Neutrophil (primary cell): ENCODE measurements at regions not wholly inside any gene's neighbourhood (a gene's known extent, or its start where the extent isn't known, plus 50 kb on each side); places are given as distances from the start of the nearest gene placed in this dataset.

ENCODE experiments used
- H3K27ac ChIP-seq: fragments of 200-600 bp; sonication (generic); 2 replicates; pipeline ENCODE4 v1.5.1; 2016; ENCODE audit warnings: mild to moderate bottlenecking, moderate library complexity
- H3K27me3 ChIP-seq: fragments of 200-600 bp; sonication (generic); 2 replicates; pipeline ENCODE4 v1.6.0; 2016; ENCODE audit warnings: mild to moderate bottlenecking
- H3K36me3 ChIP-seq: fragments of 200-600 bp; sonication (generic); 2 replicates; pipeline ENCODE4 v1.5.1; 2017
- H3K4me1 ChIP-seq, 2 experiments: fragments of 200-600 bp in 1 of 2; sonication (generic) in 1 of 2; 1 replicate in 1 of 2; 2 replicates in 1 of 2; pipeline versions ENCODE4 v1.5.1 to v1.6.1; 2013 to 2016; ENCODE audit warnings: low read depth in 1 of 2, low read length in 1 of 2, mild to moderate bottlenecking in 1 of 2, moderate library complexity in 1 of 2; ENCODE audit not compliant: control insufficient read depth in 1 of 2, insufficient read depth in 1 of 2
- H3K4me3 ChIP-seq, 2 experiments: fragments of 200-600 bp in 1 of 2; sonication (generic) in 1 of 2; 1 replicate in 1 of 2; 2 replicates in 1 of 2; pipeline ENCODE4 v1.5.1; 2013 to 2016; ENCODE audit warnings: low read depth in 1 of 2, low read length in 1 of 2, mild to moderate bottlenecking in 1 of 2, moderate library complexity in 1 of 2
- H3K9me3 ChIP-seq: fragments of 200-600 bp; sonication (generic); 2 replicates; pipeline ENCODE4 v1.5.1; 2016
- CTCF ChIP-seq: fragments of 200-600 bp; sonication (generic); IDR thresholded peaks from 2 replicates; pipeline ENCODE4 v1.5.1; 2016; ENCODE audit warnings: antibody characterized with exemption

- H3K27me3 ChIP-seq, result no peaks in the 10 kb centered on the region
- H3K27ac ChIP-seq, result no peak overlapping the region
- TF ChIP-seq CTCF, result no peak
- H3K9me3 ChIP-seq, result no peaks in the 10 kb centered on the region
- H3K36me3 ChIP-seq, result no peaks in the 10 kb centered on the region
- H3K4me3 ChIP-seq, result no peak overlapping the region
- H3K4me1 ChIP-seq, result peaks cover 65 to 78% of the 10 kb centered on the region in 2 experiments
Measured at GRCh38 chr1:221029981-221030649, 150.9 kb downstream of the HLX start.

DNA sequence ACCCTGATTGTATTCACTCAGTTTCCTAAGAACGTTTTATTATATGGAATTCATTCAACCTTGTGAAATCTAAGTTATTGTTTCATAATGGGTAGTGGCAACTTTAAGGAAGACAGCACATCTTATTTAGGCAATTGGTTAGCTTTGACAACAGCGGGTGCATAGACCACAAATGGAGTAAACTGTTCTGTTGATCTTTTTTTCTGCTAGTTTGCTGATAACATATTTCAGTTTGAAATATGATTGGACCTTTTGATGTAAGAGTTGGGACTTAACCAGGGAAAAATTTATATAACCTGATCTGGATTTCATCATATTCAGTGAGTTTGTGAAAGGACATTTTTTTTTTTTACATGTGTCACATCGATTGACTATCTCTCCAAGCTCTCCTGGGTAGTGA lies 151.7 kb downstream of the HLX start:
- TF ChIP-seq CTCF, result no peak
- Histone ChIP-seq H3K4me1 (peaks cover 56 to 70% of the 10 kb centered on the region in 2 experiments), H3K27ac (peak overlapping the region; percentile 34), H3K9me3 (no peaks in the 10 kb centered on the region), H3K27me3 (no peaks in the 10 kb centered on the region), H3K36me3 (no peaks in the 10 kb centered on the region), H3K4me3 (peak overlapping the region in 1 of 2 experiments; percentile 9)

GRCh38 chr1:221031458-221032203 lies 152.4 kb downstream of the HLX start:
- Histone ChIP-seq H3K9me3 (no peaks in the 10 kb centered on the region), H3K27me3 (no peaks in the 10 kb centered on the region), H3K27ac (peak overlapping the region; percentile 34), H3K4me3 (peak overlapping the region in 1 of 2 experiments; percentile 9), H3K36me3 (no peaks in the 10 kb centered on the region), H3K4me1 (peaks cover 49 to 63% of the 10 kb centered on the region in 2 experiments)
- no peak for TF ChIP-seq CTCF

- Histone ChIP-seq H3K4me1 (peaks cover 44 to 58% of the 10 kb centered on the region in 2 experiments), H3K27ac (no peak overlapping the region), H3K36me3 (no peaks in the 10 kb centered on the region), H3K9me3 (no peaks in the 10 kb centered on the region), H3K4me3 (no peak overlapping the region), H3K27me3 (no peaks in the 10 kb centered on the region)
- TF ChIP-seq CTCF, result no peak
Measured at GRCh38 chr1:221032204-221032585, 153.0 kb downstream of the HLX start.

GRCh38 chr1:221032637-221033280 lies 153.5 kb downstream of the HLX start:
- TF ChIP-seq CTCF, result no peak
- H3K36me3 ChIP-seq, result no peaks in the 10 kb centered on the region
- H3K4me1 ChIP-seq, result peaks cover 38 to 54% of the 10 kb centered on the region in 2 experiments
- H3K27ac ChIP-seq, result no peak overlapping the region
- H3K4me3 ChIP-seq, result no peak overlapping the region
- no peaks in the 10 kb centered on the region for H3K27me3 ChIP-seq
- H3K9me3 ChIP-seq, result no peaks in the 10 kb centered on the region
